AG09309 (cell line): ENCODE measurements at regions not wholly inside any gene's neighbourhood (a gene's known extent, or its start where the extent isn't known, plus 50 kb on each side); places are given as distances from the start of the nearest gene placed in this dataset.

Source experiments
- DNase-seq: peaks from one replicate; pipeline ENCODE4 v3.0.0-alpha.2; 2010; ENCODE audit warnings: low read depth
- H3K4me3 ChIP-seq: 2 replicates; pipeline ENCODE4 v1.5.1; 2011; ENCODE audit warnings: mild to moderate bottlenecking, low read depth, low read length, moderate library complexity; ENCODE audit not compliant: control insufficient read depth
- TF ChIP-seq, protein P1 (sequence below): IDR thresholded peaks from 2 replicates; pipeline ENCODE4 v1.5.1; 2011; ENCODE audit warnings: mild to moderate bottlenecking, low read depth, low read length, inconsistent platforms; ENCODE audit not compliant: insufficient read depth, control insufficient read depth; ENCODE audit errors: missing control alignments

DNA sequence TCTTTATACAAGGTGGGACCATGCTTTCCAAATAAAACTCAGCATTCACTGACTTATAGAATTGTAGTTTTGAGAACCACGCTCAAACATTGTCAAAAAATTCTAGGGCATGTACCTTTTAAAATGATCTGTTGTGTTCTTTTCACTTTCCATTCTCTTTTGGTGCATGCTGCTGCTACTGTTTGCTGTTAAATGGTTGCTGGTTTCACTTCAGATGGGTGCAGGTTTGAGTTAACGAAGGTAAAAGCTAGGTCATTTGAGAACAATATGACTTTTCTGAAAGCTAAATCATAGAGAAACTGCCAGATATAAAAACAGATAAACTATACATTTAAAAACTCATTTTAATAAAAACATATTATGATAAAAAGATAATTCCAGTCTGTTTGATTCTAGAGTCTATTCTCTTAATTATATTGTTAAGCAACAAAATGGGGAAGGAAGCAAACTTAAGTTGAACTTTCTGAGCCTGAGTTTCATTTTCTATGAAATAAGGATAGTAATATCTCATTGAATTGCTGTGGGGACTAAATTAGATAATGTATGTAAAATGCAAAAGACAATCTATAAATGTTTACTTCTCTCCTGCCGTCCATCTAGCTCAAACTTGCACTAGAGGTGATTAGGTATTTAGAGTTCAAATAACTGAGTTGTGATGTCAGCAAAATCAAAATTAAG is 82.4 kb downstream of the OXSM start:
- TF ChIP-seq, protein P1, sequence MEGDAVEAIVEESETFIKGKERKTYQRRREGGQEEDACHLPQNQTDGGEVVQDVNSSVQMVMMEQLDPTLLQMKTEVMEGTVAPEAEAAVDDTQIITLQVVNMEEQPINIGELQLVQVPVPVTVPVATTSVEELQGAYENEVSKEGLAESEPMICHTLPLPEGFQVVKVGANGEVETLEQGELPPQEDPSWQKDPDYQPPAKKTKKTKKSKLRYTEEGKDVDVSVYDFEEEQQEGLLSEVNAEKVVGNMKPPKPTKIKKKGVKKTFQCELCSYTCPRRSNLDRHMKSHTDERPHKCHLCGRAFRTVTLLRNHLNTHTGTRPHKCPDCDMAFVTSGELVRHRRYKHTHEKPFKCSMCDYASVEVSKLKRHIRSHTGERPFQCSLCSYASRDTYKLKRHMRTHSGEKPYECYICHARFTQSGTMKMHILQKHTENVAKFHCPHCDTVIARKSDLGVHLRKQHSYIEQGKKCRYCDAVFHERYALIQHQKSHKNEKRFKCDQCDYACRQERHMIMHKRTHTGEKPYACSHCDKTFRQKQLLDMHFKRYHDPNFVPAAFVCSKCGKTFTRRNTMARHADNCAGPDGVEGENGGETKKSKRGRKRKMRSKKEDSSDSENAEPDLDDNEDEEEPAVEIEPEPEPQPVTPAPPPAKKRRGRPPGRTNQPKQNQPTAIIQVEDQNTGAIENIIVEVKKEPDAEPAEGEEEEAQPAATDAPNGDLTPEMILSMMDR = no peak
- DNase-seq = no peak
- H3K4me3 ChIP-seq = no peak overlapping the region

DNA sequence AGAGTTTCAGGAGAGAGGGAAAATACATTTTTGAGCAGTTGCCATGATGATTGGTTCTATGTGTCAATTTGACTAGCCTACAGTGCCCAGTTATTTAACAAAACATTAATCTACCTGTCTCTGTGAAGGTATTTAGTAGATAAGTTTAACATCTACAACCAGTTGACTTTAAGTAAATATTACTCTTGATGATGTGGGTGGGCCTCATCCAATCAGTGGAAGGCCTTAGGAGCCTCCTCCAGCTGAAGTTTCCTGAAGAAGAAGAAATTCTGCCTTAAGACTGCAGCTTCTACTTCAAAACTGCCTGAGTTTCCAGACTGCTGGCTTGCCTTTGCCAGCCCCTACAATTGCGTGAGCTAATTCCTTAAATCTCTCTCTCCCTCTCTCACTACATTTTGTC is 93.6 kb downstream of the OXSM start:
- no peak for DNase-seq
- H3K4me3 ChIP-seq = no peak overlapping the region
- TF ChIP-seq, protein P1 = no peak

DNA sequence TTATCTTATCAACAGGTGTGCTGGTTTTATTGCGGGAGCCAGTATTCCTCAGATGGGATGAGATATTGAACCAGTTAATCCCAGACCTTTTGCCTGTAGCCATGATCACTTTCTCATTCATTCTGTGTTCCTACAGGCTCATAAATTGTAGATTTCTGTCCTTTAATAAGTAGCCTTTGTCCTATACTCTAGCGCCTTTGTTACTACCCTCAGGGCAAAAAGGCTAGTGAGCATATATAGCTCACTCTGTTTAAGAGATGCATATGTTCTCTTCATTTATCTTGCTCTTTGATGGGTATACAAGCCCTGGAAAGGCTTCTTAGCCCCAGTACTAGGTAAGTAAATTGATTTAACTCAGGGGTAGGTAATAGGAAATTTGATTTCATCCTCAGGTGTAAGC is 95.1 kb downstream of the OXSM start:
- TF ChIP-seq, protein P1 = no peak
- no peak overlapping the region for H3K4me3 ChIP-seq
- DNase-seq = no peak

DNA sequence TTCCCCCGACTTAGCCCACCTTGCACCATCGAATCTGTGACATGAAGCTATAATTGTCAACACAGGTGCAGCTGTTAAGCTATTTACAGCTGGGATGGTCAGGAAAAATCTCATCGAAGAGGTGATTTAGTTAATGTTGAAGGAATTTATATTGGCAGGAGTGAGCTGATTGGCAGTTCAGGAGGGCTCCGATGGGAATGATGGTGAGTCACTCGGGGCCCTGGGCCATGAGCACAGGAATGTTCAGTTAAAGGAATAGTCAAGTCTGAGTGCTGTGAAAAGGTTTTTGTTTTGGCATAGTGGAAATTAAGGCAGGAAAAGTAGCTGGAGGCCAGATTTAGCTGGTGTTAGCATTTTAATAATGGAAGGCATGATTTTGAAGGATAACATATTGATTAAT is 95.7 kb downstream of the OXSM start:
- TF ChIP-seq, protein P1 = no peak
- no peak overlapping the region for H3K4me3 ChIP-seq
- no peak for DNase-seq

DNA sequence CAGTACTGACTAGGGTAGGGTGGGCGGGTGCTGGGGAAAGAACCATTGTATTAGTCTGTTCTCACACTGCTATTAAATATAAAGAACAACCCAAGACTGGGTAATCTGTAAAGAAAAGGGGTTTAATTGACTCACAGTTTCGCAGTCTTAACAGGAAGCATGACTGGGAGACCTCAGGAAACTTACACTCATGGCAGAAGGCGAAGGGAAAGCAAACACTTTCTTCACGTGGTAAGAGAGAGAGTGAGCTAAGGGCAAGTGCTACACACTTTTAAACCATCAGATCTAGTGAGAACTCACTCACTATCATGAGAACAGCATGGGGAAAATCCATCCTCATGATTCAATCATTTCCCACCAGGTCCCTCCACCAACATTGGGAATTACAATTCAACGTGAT is 98.0 kb downstream of the OXSM start:
- no peak overlapping the region for H3K4me3 ChIP-seq
- DNase-seq = no peak
- TF ChIP-seq, protein P1 = no peak

DNA sequence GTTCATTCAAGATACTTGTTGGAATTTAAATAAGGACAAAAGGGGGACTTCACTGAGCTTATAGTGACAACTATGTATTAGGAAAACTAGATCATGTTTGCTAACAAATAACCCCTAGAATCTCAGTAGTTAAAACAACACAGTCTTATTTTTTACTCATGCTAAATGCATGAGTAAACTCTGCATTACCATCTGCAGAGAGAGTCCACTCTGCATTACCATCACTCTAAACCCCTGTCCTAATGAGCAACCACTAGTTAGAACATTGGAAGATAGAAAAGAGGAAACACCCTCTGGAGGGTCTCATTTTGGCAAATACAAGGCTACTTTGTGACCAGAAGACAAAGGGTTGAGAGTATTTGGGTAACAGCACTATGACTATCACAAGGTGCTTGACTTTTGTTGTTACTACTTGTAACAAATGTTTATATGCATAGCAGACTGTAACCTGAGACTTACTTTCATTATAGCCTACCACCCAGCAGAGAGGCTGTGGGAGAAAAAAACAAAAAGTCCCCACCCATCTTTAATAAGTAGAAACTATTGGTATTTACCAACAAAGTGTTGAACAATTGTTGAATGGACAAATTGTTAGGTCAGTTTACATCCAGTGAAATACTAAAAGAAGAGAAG is 99.1 kb downstream of the OXSM start:
- TF ChIP-seq, protein P1 = no peak
- no peak overlapping the region for H3K4me3 ChIP-seq
- DNase-seq = no peak
